HG03442 (cell line): ENCODE measurements at regions not wholly inside any gene's neighbourhood (a gene's known extent, or its start where the extent isn't known, plus 50 kb on each side); places are given as distances from the start of the nearest gene placed in this dataset.

Experiments used
- ATAC-seq: cut with Tn5 transposase; IDR thresholded peaks from one replicate; pipeline ENCODE4 v1.9.1; 2021; ENCODE audit warnings: mild to moderate bottlenecking, moderate library complexity; ENCODE audit not compliant: unreplicated experiment

DNA sequence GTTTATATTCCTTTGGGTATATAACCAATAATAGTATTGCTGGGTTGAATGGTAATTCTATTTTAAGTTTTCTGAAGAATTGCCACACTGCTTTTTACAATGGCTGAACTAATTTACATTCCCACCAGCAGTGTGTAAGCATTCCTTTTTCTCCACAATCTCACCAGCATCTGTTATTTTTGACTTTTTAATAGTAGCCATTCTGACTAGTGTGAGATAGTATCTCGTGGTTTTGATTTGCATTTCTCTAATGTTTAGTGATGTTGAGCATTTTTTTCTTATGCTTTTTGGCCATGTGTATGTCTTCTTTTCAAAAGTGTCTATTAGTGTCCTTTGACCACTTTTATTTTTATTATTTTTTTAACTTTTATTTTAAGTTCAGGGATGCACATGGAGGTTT lies 275.3 kb downstream of the METTL15 start:
- no peak for ATAC-seq
